ENCODE measurements at regions not wholly inside any gene's neighbourhood (a gene's known extent, or its start where the extent isn't known, plus 50 kb on each side); places are given as distances from the start of the nearest gene placed in this dataset.

DNA sequence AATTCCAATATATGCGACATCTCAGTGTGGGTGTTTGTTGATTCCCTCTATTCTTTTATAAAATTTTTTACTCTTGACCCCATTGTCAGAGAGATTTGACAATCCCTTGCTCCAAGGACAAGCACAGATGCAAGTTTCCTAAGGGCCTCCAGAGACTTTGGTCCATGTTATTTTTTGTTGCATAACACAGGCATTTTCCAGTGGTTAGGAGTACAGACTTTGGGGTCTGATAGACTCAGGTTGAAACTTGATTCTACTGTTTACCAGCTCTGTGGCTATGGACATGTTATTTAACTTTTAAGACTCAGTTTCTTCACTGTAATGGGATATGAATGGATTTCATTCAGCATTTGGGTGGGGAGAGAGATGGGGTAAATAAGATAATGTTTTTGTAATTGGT is 361.3 kb downstream of the ENC1 start:
- no peaks in the 10 kb centered on the region for H3K9me3 ChIP-seq (replicated peaks; ENCODE audit: insufficient read depth, low read length)
- H3K27me3 ChIP-seq (replicated peaks; ENCODE audit: insufficient read depth, low read length) = no peaks in the 10 kb centered on the region
- H3K9ac ChIP-seq (ENCODE audit: low read length) = no peak overlapping the region
- no peak overlapping the region for H3K27ac ChIP-seq (ENCODE audit: low read length)
- no peaks in the 10 kb centered on the region for H3K79me2 ChIP-seq (ENCODE audit: low read length)
- no peak for DNase-seq
- H3K36me3 ChIP-seq (replicated peaks; ENCODE audit: insufficient read depth, low read length) = no peaks in the 10 kb centered on the region
- H3K4me2 ChIP-seq (ENCODE audit: low read depth, low read length) = no peak overlapping the region
- no peaks in the 10 kb centered on the region for H3F3A ChIP-seq (ENCODE audit: insufficient read depth, low read length)
- H2AFZ ChIP-seq (ENCODE audit: low read length) = no peak overlapping the region
- no peak overlapping the region for H3K4me3 ChIP-seq (ENCODE audit: low read length)
- no peaks in the 10 kb centered on the region for H3K4me1 ChIP-seq (ENCODE audit: low read length)
- TF ChIP-seq CTCF (IDR thresholded peaks at IDR 0.05; ENCODE audit: low read length) (no peak), EZH2phosphoT487 (IDR thresholded peaks at IDR 0.05; ENCODE audit: low read length) (no peak), EZH2 (optimal IDR thresholded peaks at IDR 0.05; ENCODE audit: low read depth, low read length) (no peak)
- no peaks in the 10 kb centered on the region for H4K20me1 ChIP-seq (ENCODE audit: insufficient read depth, low read length)
- H3K9me2 ChIP-seq (replicated peaks; ENCODE audit: insufficient read depth, low read length) = no peaks in the 10 kb centered on the region

DNA sequence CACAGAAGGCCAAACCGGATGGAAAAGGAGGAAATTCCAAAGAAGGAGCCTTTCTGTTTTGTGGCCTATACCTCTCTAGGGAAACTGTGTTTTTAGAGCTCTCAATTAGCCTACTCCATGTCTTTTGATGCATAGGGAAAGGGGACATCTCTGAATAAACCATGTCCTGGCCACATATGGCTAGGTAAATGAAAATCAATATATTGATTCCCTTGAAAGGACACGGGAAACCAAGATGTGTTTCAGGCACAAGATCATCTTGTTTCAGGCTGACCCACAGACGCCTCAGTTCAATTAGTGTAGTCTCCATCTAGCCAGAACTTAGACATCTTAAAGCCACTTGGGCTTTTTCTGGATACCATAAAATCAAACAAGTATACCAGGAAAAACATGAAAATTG is 363.1 kb downstream of the ENC1 start:
- H3K4me2 ChIP-seq (ENCODE audit: low read depth, low read length) = no peak overlapping the region
- no peaks in the 10 kb centered on the region for H3K36me3 ChIP-seq (replicated peaks; ENCODE audit: insufficient read depth, low read length)
- no peaks in the 10 kb centered on the region for H3K4me1 ChIP-seq (ENCODE audit: low read length)
- H3K79me2 ChIP-seq (ENCODE audit: low read length) = no peaks in the 10 kb centered on the region
- H4K20me1 ChIP-seq (ENCODE audit: insufficient read depth, low read length) = no peaks in the 10 kb centered on the region
- H3K9ac ChIP-seq (ENCODE audit: low read length) = no peak overlapping the region
- no peak for TF ChIP-seq EZH2 (optimal IDR thresholded peaks at IDR 0.05; ENCODE audit: low read depth, low read length)
- no peak for TF ChIP-seq EZH2phosphoT487 (IDR thresholded peaks at IDR 0.05; ENCODE audit: low read length)
- TF ChIP-seq CTCF (IDR thresholded peaks at IDR 0.05; ENCODE audit: low read length) = no peak
- H3K4me3 ChIP-seq (ENCODE audit: low read length) = no peak overlapping the region
- H3K9me3 ChIP-seq (replicated peaks; ENCODE audit: insufficient read depth, low read length) = no peaks in the 10 kb centered on the region
- H3K9me2 ChIP-seq (replicated peaks; ENCODE audit: insufficient read depth, low read length) = no peaks in the 10 kb centered on the region
- H2AFZ ChIP-seq (ENCODE audit: low read length) = no peak overlapping the region
- H3K27me3 ChIP-seq (replicated peaks; ENCODE audit: insufficient read depth, low read length) = no peaks in the 10 kb centered on the region
- no peak for DNase-seq
- H3F3A ChIP-seq (ENCODE audit: insufficient read depth, low read length) = no peaks in the 10 kb centered on the region
- no peak overlapping the region for H3K27ac ChIP-seq (ENCODE audit: low read length)

DNA sequence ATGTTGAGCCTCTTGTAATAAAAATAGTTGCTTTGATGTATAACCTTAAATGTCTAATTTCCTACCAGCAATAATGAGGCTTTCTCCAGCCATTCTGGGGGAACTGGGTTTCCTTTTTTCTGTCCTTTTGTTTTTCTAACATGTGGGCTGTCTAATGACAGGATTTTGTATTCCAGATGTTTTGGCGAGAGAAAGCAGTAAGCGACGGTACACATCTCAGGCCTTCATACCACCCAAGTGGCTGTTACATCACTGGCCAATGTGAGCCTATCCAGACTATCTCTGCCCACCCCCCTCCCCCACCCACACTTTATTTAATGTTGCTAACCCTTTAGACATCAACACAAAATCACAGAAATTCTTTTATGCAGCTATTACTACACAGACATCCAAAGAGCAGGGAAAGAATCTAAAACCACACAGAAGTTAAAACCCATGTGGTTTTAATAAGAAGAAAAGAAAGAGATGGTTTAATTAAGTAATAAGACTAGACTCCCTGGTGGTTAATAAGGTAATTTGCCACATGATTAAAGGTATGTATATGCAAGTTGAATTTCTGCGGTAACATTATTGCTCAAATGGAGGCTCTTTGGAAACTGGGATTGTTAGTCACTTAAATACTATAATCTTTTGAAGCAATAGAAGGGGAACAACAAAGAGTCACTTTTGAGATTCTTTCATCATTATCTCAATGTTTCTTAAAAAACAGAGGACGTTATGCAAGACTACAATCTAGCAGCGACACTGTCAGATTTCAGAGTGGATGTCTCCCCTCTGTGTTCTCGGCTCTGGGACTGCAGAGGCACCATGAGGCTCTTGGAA is 365.1 kb downstream of the ENC1 start:
- Histone ChIP-seq H3K9me3 (replicated peaks; ENCODE audit: insufficient read depth, low read length) (no peaks in the 10 kb centered on the region), H2AFZ (ENCODE audit: low read length) (no peak overlapping the region), H3K4me1 (ENCODE audit: low read length) (no peaks in the 10 kb centered on the region), H3K9me2 (replicated peaks; ENCODE audit: insufficient read depth, low read length) (no peaks in the 10 kb centered on the region), H3K79me2 (ENCODE audit: low read length) (no peaks in the 10 kb centered on the region), H3K9ac (ENCODE audit: low read length) (no peak overlapping the region), H3K27me3 (replicated peaks; ENCODE audit: insufficient read depth, low read length) (no peaks in the 10 kb centered on the region), H3K4me2 (ENCODE audit: low read depth, low read length) (no peak overlapping the region), H4K20me1 (ENCODE audit: insufficient read depth, low read length) (no peaks in the 10 kb centered on the region), H3F3A (ENCODE audit: insufficient read depth, low read length) (no peaks in the 10 kb centered on the region), H3K27ac (ENCODE audit: low read length) (no peak overlapping the region), H3K4me3 (ENCODE audit: low read length) (no peak overlapping the region), H3K36me3 (replicated peaks; ENCODE audit: insufficient read depth, low read length) (no peaks in the 10 kb centered on the region)
- DNase-seq = no peak
- TF ChIP-seq CTCF (IDR thresholded peaks at IDR 0.05; ENCODE audit: low read length) = no peak
- TF ChIP-seq EZH2phosphoT487 (IDR thresholded peaks at IDR 0.05; ENCODE audit: low read length) = no peak
- no peak for TF ChIP-seq EZH2 (optimal IDR thresholded peaks at IDR 0.05; ENCODE audit: low read depth, low read length)
